HCT116 (cell line): ENCODE measurements at regions not wholly inside any gene's neighbourhood (a gene's known extent, or its start where the extent isn't known, plus 50 kb on each side); places are given as distances from the start of the nearest gene placed in this dataset.

Experiments
- ATAC-seq: fragments of 200-7000 bp; cut with Tn5 transposase; 2 replicates; pipeline ENCODE4 v1.9.1; 2020; ENCODE audit warnings: mild to moderate bottlenecking, moderate library complexity
- BruUV-seq: library from RNA; stranded (reverse); fragments of 400-500 nt; replicated peaks from 2 replicates; lab custom pipeline; 2021; lab: Mats Ljungman, UMichigan
- CTCF ChIA-PET: fragments of 300-600 bp; sonication (Branson Sonifier 250); formaldehyde crosslinking; loops from one replicate; lab custom pipeline; 2021; ENCODE audit warnings: antibody characterized with exemption; lab: Charles Lee
- POLR2A ChIA-PET: fragments of 300-600, 350-600 bp; sonication (Branson Sonifier 250); formaldehyde crosslinking; loops from one replicate; lab custom pipeline; 2021; ENCODE audit warnings: antibody characterized with exemption; lab: Charles Lee
- RAD21 ChIA-PET, 2 experiments: fragments of 300-600 bp; sonication (Branson Sonifier 250); formaldehyde crosslinking; loops; one replicate each; lab custom pipeline; 2023; ENCODE audit warnings: low total read pairs in 2 of 2; ENCODE audit not compliant: uncharacterized antibody in 2 of 2, unreplicated experiment in 2 of 2, low non-redundant PET in 1 of 2; lab: Charles Lee
- DNase-seq: peaks from one replicate; pipeline ENCODE4 v3.0.0-alpha.2; 2010; ENCODE audit warnings: low read depth, low spot score
- H2AFZ ChIP-seq: fragments of 200-600 bp; shearing (Covaris generic), sonication (generic); 2 replicates; pipeline ENCODE4 v1.6.1; 2017; ENCODE audit warnings: low read depth, mixed run types, mixed read lengths, antibody characterized with exemption, low read length; ENCODE audit not compliant: poor library complexity, severe bottlenecking
- H3K27ac ChIP-seq: 2 replicates; pipeline ENCODE4 v1.5.1; 2012; ENCODE audit warnings: low read depth, low read length
- H3K27me3 ChIP-seq: fragments of 200-600 bp; sonication (generic); 2 replicates; pipeline ENCODE4 v1.6.1; 2016; ENCODE audit warnings: mixed run types, low read length, mixed read lengths; ENCODE audit not compliant: insufficient read depth
- H3K36me3 ChIP-seq, 2 experiments: fragments of 200-500 bp in 1 of 2; fragments of 200-600 bp in 1 of 2; sonication (Bioruptor generic) in 1 of 2; sonication (generic) in 1 of 2; 2 replicates each; pipeline versions ENCODE4 v1.5.1 to v1.6.1; 2014 to 2016; ENCODE audit warnings: low read length in 2 of 2, inconsistent platforms in 1 of 2, mixed read lengths in 1 of 2, mixed run types in 1 of 2; ENCODE audit not compliant: insufficient read depth in 2 of 2, control insufficient read depth in 1 of 2
- H3K4me1 ChIP-seq, 2 experiments: fragments of 200-600 bp in 1 of 2; sonication (generic) in 1 of 2; 2 replicates each; pipeline versions ENCODE4 v1.5.1 to v1.6.1; 2012 to 2017; ENCODE audit warnings: low read length in 2 of 2, inconsistent platforms in 1 of 2, mild to moderate bottlenecking in 1 of 2, mixed read lengths in 1 of 2, mixed run types in 1 of 2, moderate library complexity in 1 of 2; ENCODE audit not compliant: insufficient read depth in 2 of 2, control insufficient read depth in 1 of 2
- H3K4me2 ChIP-seq: fragments of 200-600 bp; sonication (generic); 2 replicates; pipeline ENCODE4 v1.6.1; 2017; ENCODE audit warnings: mixed run types, low read length, mixed read lengths
- H3K4me3 ChIP-seq, 2 experiments: fragments of 200-600 bp in 1 of 2; sonication (generic) in 1 of 2; replicated peaks in 1 of 2; 2 replicates each; pipeline ENCODE4 v1.5.1; 2011 to 2016; ENCODE audit warnings: low read length in 2 of 2, control low read depth in 1 of 2, low read depth in 1 of 2, mild to moderate bottlenecking in 1 of 2, mixed read lengths in 1 of 2, mixed run types in 1 of 2
- H3K79me2 ChIP-seq: fragments of 200-600 bp; sonication (generic); 2 replicates; pipeline ENCODE4 v1.6.1; 2017; ENCODE audit warnings: mild to moderate bottlenecking, mixed run types, low read length, moderate library complexity, mixed read lengths; ENCODE audit not compliant: insufficient read depth
- H3K9ac ChIP-seq: fragments of 200-600 bp; sonication (generic); 2 replicates; pipeline ENCODE4 v1.6.1; 2016; ENCODE audit warnings: low read length, mixed read lengths
- H3K9me2 ChIP-seq: fragments of 200-600 bp; sonication (generic), shearing (Covaris generic); 2 replicates; pipeline ENCODE4 v1.6.1; 2017; ENCODE audit warnings: mixed run types, mild to moderate bottlenecking, moderate library complexity; ENCODE audit not compliant: insufficient read depth
- H3K9me3 ChIP-seq, 2 experiments: fragments of 200-500 bp in 1 of 2; fragments of 200-600 bp in 1 of 2; sonication (Bioruptor generic) in 1 of 2; sonication (generic) in 1 of 2; 2 replicates each; pipeline ENCODE4 v1.6.1; 2014 to 2017; ENCODE audit warnings: low read length in 2 of 2, mixed read lengths in 2 of 2, inconsistent platforms in 1 of 2, low read depth in 1 of 2, mild to moderate bottlenecking in 1 of 2, mixed run types in 1 of 2, moderate library complexity in 1 of 2; ENCODE audit not compliant: control insufficient read depth in 1 of 2, insufficient read depth in 1 of 2
- H4K20me1 ChIP-seq: fragments of 200-600 bp; sonication (generic), shearing (Covaris generic); 2 replicates; pipeline ENCODE4 v1.6.1; 2017; ENCODE audit warnings: mixed run types, mild to moderate bottlenecking, moderate library complexity; ENCODE audit not compliant: insufficient read depth
- CBX3 ChIP-seq: IDR thresholded peaks from 2 replicates; pipeline ENCODE4 v1.6.1; 2012; ENCODE audit warnings: low read depth
- CEBPB ChIP-seq: IDR thresholded peaks from 2 replicates; pipeline ENCODE4 v1.6.1; 2012; ENCODE audit warnings: low read depth
- EGR1 ChIP-seq: IDR thresholded peaks from 2 replicates; pipeline ENCODE4 v1.6.1; 2012; ENCODE audit warnings: low read depth
- EZH2phosphoT487 ChIP-seq: fragments of 200-600 bp; IDR thresholded peaks from 2 replicates; pipeline ENCODE4 v1.6.1; 2018; ENCODE audit warnings: antibody characterized with exemption, borderline replicate concordance
- FOSL1 ChIP-seq: IDR thresholded peaks from 2 replicates; pipeline ENCODE4 v1.6.1; 2012; ENCODE audit warnings: low read depth
- JUND ChIP-seq: IDR thresholded peaks from 2 replicates; pipeline ENCODE4 v1.6.1; 2012
- MAX ChIP-seq: IDR thresholded peaks from 2 replicates; pipeline ENCODE4 v1.6.1; 2012
- POLR2AphosphoS5 ChIP-seq: IDR thresholded peaks from 2 replicates; pipeline ENCODE4 v1.6.1; 2011; ENCODE audit warnings: mild to moderate bottlenecking, low read depth, low read length, moderate library complexity
- REST ChIP-seq: IDR thresholded peaks from 2 replicates; pipeline ENCODE4 v1.6.1; 2012; ENCODE audit warnings: low read depth
- SIN3A ChIP-seq: IDR thresholded peaks from 2 replicates; pipeline ENCODE4 v1.6.1; 2012; ENCODE audit warnings: low read depth
- SP1 ChIP-seq: IDR thresholded peaks from 2 replicates; pipeline ENCODE4 v1.6.1; 2012; ENCODE audit warnings: low read depth
- TCF7L2 ChIP-seq: IDR thresholded peaks from 2 replicates; pipeline ENCODE4 v1.7.0; 2011; ENCODE audit warnings: borderline replicate concordance, inconsistent platforms; ENCODE audit not compliant: insufficient read depth, insufficient read length; ENCODE audit errors: extremely low read depth
- ZBTB33 ChIP-seq: IDR thresholded peaks from 2 replicates; pipeline ENCODE4 v1.6.1; 2011; ENCODE audit warnings: mild to moderate bottlenecking, low read length, moderate library complexity; ENCODE audit not compliant: insufficient replicate concordance; ENCODE audit errors: extremely low read depth
- ZFX ChIP-seq: fragments of 450-650 bp; IDR thresholded peaks from 2 replicates; pipeline ENCODE4 v1.6.1; 2017
- ZNF274 ChIP-seq: fragments of 200-500 bp; sonication (Bioruptor generic); IDR thresholded peaks from 2 replicates; pipeline ENCODE4 v1.6.1; 2014; ENCODE audit warnings: mild to moderate bottlenecking, low read depth, low read length, inconsistent platforms
- intact Hi-C: fragments of 100-400 bp; cut with micrococcal nuclease; formaldehyde crosslinking; loops from 2 replicates; pipeline ENCODE4 v1.10.0; 2022
- TF ChIP-seq, protein P1 (sequence below): IDR thresholded peaks from 2 replicates; pipeline ENCODE4 v1.6.1; 2012

DNA sequence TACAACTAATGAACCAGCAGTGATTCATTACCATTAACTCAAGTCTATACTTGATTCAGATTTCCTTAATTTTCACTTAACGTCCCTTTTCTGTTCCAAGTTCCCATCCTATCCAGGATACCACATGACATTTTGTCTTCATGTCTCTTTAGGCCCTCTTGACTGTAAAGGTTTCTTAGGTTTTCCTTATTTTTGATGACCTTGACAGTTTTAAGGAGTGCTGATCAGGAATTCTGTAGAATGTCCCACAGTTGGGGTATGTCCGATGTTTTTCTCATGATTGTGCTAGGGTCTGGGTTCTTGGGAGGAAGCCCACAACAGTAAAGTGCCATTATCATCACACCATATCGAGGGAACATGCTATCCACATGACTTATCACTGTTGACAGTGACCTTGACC lies 162.7 kb downstream of the PTPN20 start (continued):
- no peak for TF ChIP-seq REST
- no peak for TF ChIP-seq ZFX
- no peak for TF ChIP-seq FOSL1

DNA sequence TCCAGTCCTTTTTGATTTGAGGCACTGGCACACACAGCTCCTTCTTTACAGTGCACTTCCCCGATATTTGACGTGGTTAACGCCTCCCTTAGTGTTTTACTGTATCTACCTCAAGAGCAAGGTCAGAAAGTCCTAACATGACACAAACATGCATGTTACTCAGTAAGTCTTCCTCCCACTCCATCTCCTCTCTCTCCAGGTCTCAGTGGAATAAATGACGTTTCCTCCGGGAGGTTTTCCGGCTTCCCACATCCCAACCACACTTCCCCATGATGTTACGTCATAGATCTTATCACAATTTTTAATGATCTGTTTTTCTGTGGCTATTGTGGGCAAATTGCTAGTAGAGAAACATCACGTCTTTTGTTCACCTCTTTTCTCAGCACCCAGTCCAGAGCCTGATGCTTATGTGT lies 165.7 kb downstream of the PTPN20 start:
- Histone ChIP-seq H3K4me1 (no peaks in the 10 kb centered on the region), H3K4me2 (no peak overlapping the region), H3K9me3 (no peaks in the 10 kb centered on the region), H3K27me3 (peaks cover 6% of the 10 kb centered on the region; the same call in 1 of the 2 replicates), H3K36me3 (no peaks in the 10 kb centered on the region), H3K27ac (no peak overlapping the region), H3K79me2 (no peaks in the 10 kb centered on the region), H3K9me2 (no peaks in the 10 kb centered on the region), H3K4me3 (no peak overlapping the region), H4K20me1 (no peaks in the 10 kb centered on the region), H2AFZ (no peak overlapping the region), H3K9ac (no peak overlapping the region)
- ChIA-PET POLR2A (no interaction called here), CTCF (no interaction called here), RAD21 (no interaction called here)
- no TSS peak for BruUV-seq
- ATAC-seq: no peak
- TF ChIP-seq FOSL1: no peak
- TF ChIP-seq POLR2AphosphoS5: no peak
- TF ChIP-seq JUND: no peak
- no peak for TF ChIP-seq ZNF274
- TF ChIP-seq CBX3: no peak
- TF ChIP-seq ZFX: no peak
- no peak for TF ChIP-seq SP1
- no peak for TF ChIP-seq SIN3A
- TF ChIP-seq EGR1: no peak
- TF ChIP-seq ZBTB33: no peak
- TF ChIP-seq, protein P1, sequence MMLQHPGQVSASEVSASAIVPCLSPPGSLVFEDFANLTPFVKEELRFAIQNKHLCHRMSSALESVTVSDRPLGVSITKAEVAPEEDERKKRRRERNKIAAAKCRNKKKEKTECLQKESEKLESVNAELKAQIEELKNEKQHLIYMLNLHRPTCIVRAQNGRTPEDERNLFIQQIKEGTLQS: no peak
- no peak for TF ChIP-seq EZH2phosphoT487
- TF ChIP-seq TCF7L2: no peak
- TF ChIP-seq MAX: no peak
- TF ChIP-seq CEBPB: no peak
- intact Hi-C loops: no loop called here
- DNase-seq: no peak
